Neural cell (in vitro differentiated cells): ENCODE measurements at regions not wholly inside any gene's neighbourhood (a gene's known extent, or its start where the extent isn't known, plus 50 kb on each side); places are given as distances from the start of the nearest gene placed in this dataset.

Experiments
- H2AFZ ChIP-seq: fragments of 200-600, 300-800 bp; sonication (generic), shearing (Covaris generic); 2 replicates; pipeline ENCODE4 v1.6.0; 2014; ENCODE audit warnings: low read depth, mild to moderate bottlenecking, antibody characterized with exemption, low read length, moderate library complexity
- H3F3A ChIP-seq: fragments of 200-600 bp; shearing (Covaris generic); 2 replicates; pipeline ENCODE4 v1.6.1; 2016; ENCODE audit warnings: mild to moderate bottlenecking, moderate library complexity, mixed read lengths, antibody characterized with exemption, low read length; ENCODE audit not compliant: insufficient read depth, poor library complexity, severe bottlenecking
- H3K27ac ChIP-seq: fragments of 200-600, 300-800 bp; sonication (generic), shearing (Covaris generic); 2 replicates; pipeline ENCODE4 v1.5.1; 2014; ENCODE audit warnings: mild to moderate bottlenecking, low read length, moderate library complexity
- H3K27me3 ChIP-seq: fragments of 300-800, 200-600 bp; sonication (generic), shearing (Covaris generic); 2 replicates; pipeline ENCODE4 v1.6.0; 2014; ENCODE audit warnings: mild to moderate bottlenecking, low read depth, low read length, moderate library complexity; ENCODE audit not compliant: insufficient read depth
- H3K36me3 ChIP-seq: fragments of 300-800, 200-600 bp; sonication (generic), shearing (Covaris generic); 2 replicates; pipeline ENCODE4 v1.5.1; 2014; ENCODE audit warnings: mild to moderate bottlenecking, antibody characterized with exemption, low read length, moderate library complexity; ENCODE audit not compliant: insufficient read depth
- H3K4me2 ChIP-seq: fragments of 300-800, 200-600 bp; sonication (generic), shearing (Covaris generic); 2 replicates; pipeline ENCODE4 v1.6.0; 2014; ENCODE audit warnings: mild to moderate bottlenecking, low read length
- H3K4me3 ChIP-seq: fragments of 300-800, 200-600 bp; sonication (generic), shearing (Covaris generic); 2 replicates; pipeline ENCODE4 v1.5.1; 2014; ENCODE audit warnings: mild to moderate bottlenecking, low read length, moderate library complexity
- H3K79me2 ChIP-seq: fragments of 200-600 bp; shearing (Covaris generic); replicated peaks from 2 replicates; pipeline ENCODE4 v1.6.0; 2014; ENCODE audit warnings: mild to moderate bottlenecking, low read length, moderate library complexity; ENCODE audit not compliant: insufficient read depth
- H3K9ac ChIP-seq: fragments of 300-800, 200-600 bp; sonication (generic), shearing (Covaris generic); 2 replicates; pipeline ENCODE4 v1.6.1; 2016; ENCODE audit warnings: mild to moderate bottlenecking, low read length, mixed read lengths
- H3K9me2 ChIP-seq: fragments of 200-600 bp; shearing (Covaris generic); 2 replicates; pipeline ENCODE4 v1.6.1; 2016; ENCODE audit warnings: mild to moderate bottlenecking, low read length, mixed read lengths; ENCODE audit not compliant: insufficient read depth
- H3K9me3 ChIP-seq: fragments of 200-600, 300-800 bp; sonication (generic), shearing (Covaris generic); 2 replicates; pipeline ENCODE4 v1.6.1; 2016; ENCODE audit warnings: mild to moderate bottlenecking, mixed run types, low read length, moderate library complexity, mixed read lengths
- H4K20me1 ChIP-seq: fragments of 200-600 bp; shearing (Covaris generic); 2 replicates; pipeline ENCODE4 v1.6.1; 2016; ENCODE audit warnings: mild to moderate bottlenecking, mixed run types; ENCODE audit not compliant: insufficient read depth
- CTCF ChIP-seq: fragments of 450-650 bp; IDR thresholded peaks from 2 replicates; pipeline ENCODE4 v1.5.1; 2014; ENCODE audit warnings: antibody characterized with exemption, mild to moderate bottlenecking, moderate library complexity; ENCODE audit not compliant: poor library complexity, severe bottlenecking
- EP300 ChIP-seq: fragments of 450-650 bp; conservative IDR thresholded peaks from 2 replicates; pipeline ENCODE4 v1.6.1; 2014; ENCODE audit warnings: antibody characterized with exemption, mild to moderate bottlenecking, moderate library complexity; ENCODE audit not compliant: poor library complexity, severe bottlenecking
- EZH2 ChIP-seq: fragments of 200-600, 300-800 bp; shearing (Covaris generic), sonication (generic); IDR thresholded peaks from 2 replicates; pipeline ENCODE4 v1.6.1; 2014; ENCODE audit warnings: antibody characterized with exemption, low read length, borderline replicate concordance, mild to moderate bottlenecking; ENCODE audit not compliant: insufficient read depth, poor library complexity, severe bottlenecking
- MXI1 ChIP-seq: fragments of 450-650 bp; conservative IDR thresholded peaks from 2 replicates; pipeline ENCODE4 v1.6.1; 2014; ENCODE audit warnings: antibody characterized with exemption, mild to moderate bottlenecking; ENCODE audit not compliant: poor library complexity, severe bottlenecking
- POLR2AphosphoS5 ChIP-seq: IDR thresholded peaks from 2 replicates; pipeline ENCODE4 v1.6.1; 2012
- RAD21 ChIP-seq: fragments of 450-650 bp; conservative IDR thresholded peaks from 2 replicates; pipeline ENCODE4 v1.6.1; 2014; ENCODE audit warnings: antibody characterized with exemption, mild to moderate bottlenecking, moderate library complexity
- REST ChIP-seq: IDR thresholded peaks from 2 replicates; pipeline ENCODE4 v1.6.1; 2012; ENCODE audit warnings: borderline replicate concordance
- SMC3 ChIP-seq: fragments of 450-650 bp; conservative IDR thresholded peaks from 2 replicates; pipeline ENCODE4 v1.6.1; 2014; ENCODE audit warnings: antibody characterized with exemption, mild to moderate bottlenecking, moderate library complexity; ENCODE audit not compliant: poor library complexity
- TAF1 ChIP-seq: IDR thresholded peaks from 2 replicates; pipeline ENCODE4 v1.6.1; 2012; ENCODE audit warnings: low read depth

GRCh38 chr4:156294577-156294976, 340.9 kb upstream of the CTSO start:
- H3K79me2 ChIP-seq: no peaks in the 10 kb centered on the region
- H3F3A ChIP-seq: peaks cover 3% of the 10 kb centered on the region
- H3K27me3 ChIP-seq: no peaks in the 10 kb centered on the region
- no peaks in the 10 kb centered on the region for H3K9me3 ChIP-seq
- no peaks in the 10 kb centered on the region for H3K36me3 ChIP-seq
- no peak overlapping the region for H2AFZ ChIP-seq
- H3K4me2 ChIP-seq: no peak overlapping the region
- H3K9ac ChIP-seq: no peak overlapping the region
- H4K20me1 ChIP-seq: no peaks in the 10 kb centered on the region
- H3K4me3 ChIP-seq: no peak overlapping the region
- TF ChIP-seq EZH2: no peak
- peak; percentile 19 for TF ChIP-seq SMC3
- no peak for TF ChIP-seq EP300
- TF ChIP-seq POLR2AphosphoS5: no peak
- TF ChIP-seq REST: no peak
- peak; percentile 52 for TF ChIP-seq CTCF
- TF ChIP-seq MXI1: no peak
- TF ChIP-seq RAD21: peak; percentile 50
- TF ChIP-seq TAF1: no peak
- H3K9me2 ChIP-seq: no peaks in the 10 kb centered on the region
- no peak overlapping the region for H3K27ac ChIP-seq

- no peak overlapping the region for H3K27ac ChIP-seq
- H2AFZ ChIP-seq: no peak overlapping the region
- H3K4me2 ChIP-seq: no peak overlapping the region
- H3K9me2 ChIP-seq: no peaks in the 10 kb centered on the region
- peaks cover 3% of the 10 kb centered on the region for H3F3A ChIP-seq
- no peak overlapping the region for H3K4me3 ChIP-seq
- no peaks in the 10 kb centered on the region for H3K27me3 ChIP-seq
- H3K9ac ChIP-seq: no peak overlapping the region
- H4K20me1 ChIP-seq: no peaks in the 10 kb centered on the region
- no peaks in the 10 kb centered on the region for H3K36me3 ChIP-seq
- H3K79me2 ChIP-seq: no peaks in the 10 kb centered on the region
- no peak for TF ChIP-seq TAF1
- TF ChIP-seq POLR2AphosphoS5: no peak
- TF ChIP-seq REST: no peak
- no peak for TF ChIP-seq EZH2
- TF ChIP-seq SMC3: no peak
- no peak for TF ChIP-seq RAD21
- no peak for TF ChIP-seq CTCF
- no peak for TF ChIP-seq EP300
- TF ChIP-seq MXI1: no peak
- H3K9me3 ChIP-seq: no peaks in the 10 kb centered on the region
Observed at GRCh38 chr4:156293657-156294297, 340.1 kb upstream of the CTSO start.
